ENCODE measurements at regions not wholly inside any gene's neighbourhood (a gene's known extent, or its start where the extent isn't known, plus 50 kb on each side); places are given as distances from the start of the nearest gene placed in this dataset.

GRCh38 chr4:125440814-125441213, 126.1 kb downstream of the FAT4 start:
- Histone ChIP-seq H3K4me3 (no peak overlapping the region), H3K36me3 (peaks cover 0 to 13% (median 0%) of the 10 kb centered on the region in 4 donors), H3K27me3 (no peaks in the 10 kb centered on the region), H3K27ac (no peak overlapping the region), H3K4me1 (peaks cover 0 to 33% (median 10%) of the 10 kb centered on the region in 4 donors), H3K9me3 (no peaks in the 10 kb centered on the region)
- no peak for DNase-seq
- TF ChIP-seq EP300 (IDR thresholded peaks at IDR 0.05): no peak
- no peak for TF ChIP-seq POLR2A (IDR thresholded peaks at IDR 0.05)
- no peak for TF ChIP-seq POLR2AphosphoS5 (IDR thresholded peaks at IDR 0.05)
- no peak for TF ChIP-seq CTCF (IDR thresholded peaks at IDR 0.05)
- 75 to 80% methylated on average over 1 of the region's 1 CpG for WGBS, 2 donors
- intact Hi-C loops (cut with DNase I): no loop called here

DNA sequence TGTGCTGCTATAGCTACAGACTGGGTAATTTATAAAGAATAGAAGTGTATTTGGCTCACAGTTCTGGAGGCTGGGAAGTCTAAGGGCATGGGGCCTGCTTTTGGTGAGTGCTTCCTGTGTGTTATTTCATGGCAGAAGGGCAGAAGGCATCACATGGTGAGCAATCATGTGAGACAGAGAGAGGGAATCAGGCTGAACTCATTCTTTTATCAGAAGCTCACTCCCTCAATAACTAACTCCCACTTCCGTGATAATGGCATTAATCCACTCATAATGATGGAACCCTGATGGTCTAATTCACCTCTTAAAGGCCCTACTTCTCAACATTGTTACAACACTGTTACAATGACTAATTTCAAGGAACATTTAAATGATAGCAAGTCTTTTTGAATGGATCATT, 129.4 kb downstream of the FAT4 start:
- H3K9me3 ChIP-seq: no peaks in the 10 kb centered on the region
- no peak overlapping the region for H3K4me3 ChIP-seq
- H3K4me1 ChIP-seq: peaks cover 0 to 41% (median 12%) of the 10 kb centered on the region in 4 donors
- TF ChIP-seq CTCF (IDR thresholded peaks at IDR 0.05) (no peak), POLR2A (IDR thresholded peaks at IDR 0.05) (no peak), EP300 (IDR thresholded peaks at IDR 0.05) (no peak), POLR2AphosphoS5 (IDR thresholded peaks at IDR 0.05) (no peak)
- 80 to 92% methylated on average over 1 of the region's 1 CpG for WGBS, 2 donors
- H3K27ac ChIP-seq: peak overlapping the region in 3 of 4 donors; percentile 68 to 78 (median 76)
- intact Hi-C loops (cut with DNase I): no loop called here
- no peak for DNase-seq
- no peaks in the 10 kb centered on the region for H3K27me3 ChIP-seq
- peaks cover 0 to 8% (median 0%) of the 10 kb centered on the region in 4 donors for H3K36me3 ChIP-seq

DNA sequence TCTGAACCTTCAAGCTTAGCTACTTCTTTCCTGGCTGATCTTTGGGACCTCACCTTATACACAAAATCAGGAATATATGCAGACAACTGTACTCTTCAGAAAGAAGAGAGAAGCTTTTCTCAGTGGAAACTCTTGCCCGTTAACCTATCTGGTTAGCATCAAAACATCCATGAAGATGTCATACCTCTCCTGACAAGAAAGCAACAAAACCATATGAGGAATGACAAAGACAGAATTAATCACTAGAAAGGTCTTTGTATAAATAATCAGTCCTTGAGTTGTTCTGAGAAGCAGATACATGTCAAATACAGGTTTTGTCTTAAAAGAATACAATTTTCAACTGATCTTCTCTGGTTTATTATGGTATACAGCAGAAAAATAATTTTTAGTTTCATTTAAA, 130.8 kb downstream of the FAT4 start:
- no peak overlapping the region for H3K4me3 ChIP-seq
- 87% methylated on average over 1 of the region's 1 CpG for WGBS, 2 donors
- TF ChIP-seq EP300 (IDR thresholded peaks at IDR 0.05) (peak; percentile 22 to 66 (median 58)), POLR2AphosphoS5 (IDR thresholded peaks at IDR 0.05) (peak; percentile 91 to 96 (median 94)), CTCF (IDR thresholded peaks at IDR 0.05) (no peak)

DNA sequence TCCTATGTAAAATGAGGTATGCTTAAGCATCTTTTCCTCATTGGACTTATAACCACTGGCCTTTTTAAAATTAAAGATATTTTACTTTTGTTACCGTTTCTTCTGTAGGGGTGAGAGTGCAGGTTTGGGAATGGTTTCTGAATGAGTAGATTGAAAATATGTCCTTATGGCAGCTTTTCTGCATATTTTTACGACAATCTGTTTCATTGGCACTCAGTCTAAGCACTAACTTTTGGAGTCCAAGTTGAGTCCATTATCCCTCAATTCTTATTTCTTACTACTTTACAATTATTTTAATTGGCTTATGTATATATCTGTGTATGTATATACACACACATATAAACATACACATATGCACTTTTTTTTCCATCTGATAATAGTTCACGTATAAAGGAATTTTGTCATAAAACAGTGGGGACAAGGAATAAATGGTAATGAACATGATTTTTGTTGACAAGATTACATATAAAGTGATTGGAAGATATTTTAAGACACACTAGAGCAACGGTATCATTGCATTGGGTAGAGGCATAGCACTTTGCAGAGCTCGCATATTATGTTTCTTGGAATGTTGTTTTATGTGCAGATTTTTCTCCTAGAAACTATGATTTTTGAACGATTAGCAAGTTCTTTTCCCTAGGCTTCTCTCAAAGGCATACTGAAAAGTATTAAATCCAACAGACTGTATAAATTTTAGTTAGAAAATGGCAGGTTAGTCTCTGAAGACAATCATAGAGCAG, 133.0 kb downstream of the FAT4 start:
- H3K27me3 ChIP-seq: no peaks in the 10 kb centered on the region
- H3K9me3 ChIP-seq: no peaks in the 10 kb centered on the region
- H3K27ac ChIP-seq: no peak overlapping the region
- 68 to 74% methylated on average over 6 of the region's 6 CpGs for WGBS, 2 donors
- H3K36me3 ChIP-seq: peaks cover 0 to 39% (median 2%) of the 10 kb centered on the region in 4 donors
- no peak for DNase-seq
- no peak overlapping the region for H3K4me3 ChIP-seq
- TF ChIP-seq EP300 (IDR thresholded peaks at IDR 0.05) (no peak), CTCF (IDR thresholded peaks at IDR 0.05) (no peak), POLR2AphosphoS5 (IDR thresholded peaks at IDR 0.05) (no peak), POLR2A (IDR thresholded peaks at IDR 0.05) (no peak)
- H3K4me1 ChIP-seq: peaks cover 0 to 28% (median 12%) of the 10 kb centered on the region in 4 donors
- intact Hi-C loops (cut with DNase I): loop anchor here (5.0 kb wide), 2 partner anchors 45 to 125 kb away; no protein-coding TSS in a partner anchor

More for the DNA sequence above, 130.8 kb downstream of the FAT4 start:
- no peaks in the 10 kb centered on the region for H3K27me3 ChIP-seq
- no peaks in the 10 kb centered on the region for H3K9me3 ChIP-seq
- H3K27ac ChIP-seq: peak overlapping the region in 3 of 4 donors; percentile 68 to 78 (median 76)
- intact Hi-C loops (cut with DNase I): loop anchor here (5.0 kb wide), 2 partner anchors 43 to 123 kb away; no protein-coding TSS in a partner anchor
- peaks cover 0 to 22% (median 2%) of the 10 kb centered on the region in 4 donors for H3K36me3 ChIP-seq
- DNase-seq: no peak
- H3K4me1 ChIP-seq: peaks cover 0 to 41% (median 12%) of the 10 kb centered on the region in 4 donors
